Endothelial cell (in vitro differentiated cells): ENCODE measurements at regions not wholly inside any gene's neighbourhood (a gene's known extent, or its start where the extent isn't known, plus 50 kb on each side); places are given as distances from the start of the nearest gene placed in this dataset.

ENCODE experiments used
- DNase-seq: peaks from one replicate; pipeline ENCODE4 v3.0.0; 2021; ENCODE audit warnings: low spot score
- H3K27ac Mint-ChIP-seq: one replicate; pipeline ENCODE4 v1.8.0; 2021; ENCODE audit warnings: mixed read lengths, inconsistent platforms; ENCODE audit not compliant: unreplicated experiment
- H3K27me3 Mint-ChIP-seq: one replicate; pipeline ENCODE4 v1.8.0; 2021; ENCODE audit warnings: mild to moderate bottlenecking, moderate library complexity, mixed read lengths, inconsistent platforms; ENCODE audit not compliant: unreplicated experiment
- H3K36me3 Mint-ChIP-seq: one replicate; pipeline ENCODE4 v1.8.0; 2021; ENCODE audit warnings: mild to moderate bottlenecking, low read depth, mixed read lengths, inconsistent platforms; ENCODE audit not compliant: unreplicated experiment
- H3K4me1 Mint-ChIP-seq: one replicate; pipeline ENCODE4 v1.8.0; 2021; ENCODE audit warnings: mild to moderate bottlenecking, mixed read lengths, inconsistent platforms; ENCODE audit not compliant: unreplicated experiment
- H3K4me3 Mint-ChIP-seq: one replicate; pipeline ENCODE4 v1.8.0; 2021; ENCODE audit warnings: mild to moderate bottlenecking, mixed read lengths, inconsistent platforms; ENCODE audit not compliant: unreplicated experiment
- H3K9me3 Mint-ChIP-seq: one replicate; pipeline ENCODE4 v1.8.0; 2021; ENCODE audit warnings: mixed read lengths, inconsistent platforms; ENCODE audit not compliant: unreplicated experiment
- CTCF ChIP-seq: fragments of 200-600 bp; sonication (generic); IDR thresholded peaks from one replicate; pipeline ENCODE4 v1.5.0; 2021; ENCODE audit warnings: antibody characterized with exemption; ENCODE audit not compliant: unreplicated experiment

GRCh38 chr21:27648560-27648959 is 681.7 kb upstream of the ADAMTS5 start:
- Mint-ChIP-seq H3K4me1 (no peaks in the 10 kb centered on the region), H3K4me3 (no peak overlapping the region), H3K27ac (no peak overlapping the region), H3K9me3 (no peaks in the 10 kb centered on the region), H3K36me3 (no peaks in the 10 kb centered on the region), H3K27me3 (no peaks in the 10 kb centered on the region)
- TF ChIP-seq CTCF, result no peak
- DNase-seq, result no peak

GRCh38 chr21:27647921-27648320 is 681.0 kb upstream of the ADAMTS5 start:
- no peak overlapping the region for H3K27ac Mint-ChIP-seq

GRCh38 chr21:27647401-27647800 is 680.5 kb upstream of the ADAMTS5 start:
- no peak overlapping the region for H3K27ac Mint-ChIP-seq
- no peaks in the 10 kb centered on the region for H3K4me1 Mint-ChIP-seq
- DNase-seq, result no peak
- H3K9me3 Mint-ChIP-seq, result no peaks in the 10 kb centered on the region
- H3K36me3 Mint-ChIP-seq, result no peaks in the 10 kb centered on the region
- H3K27me3 Mint-ChIP-seq, result no peaks in the 10 kb centered on the region
- no peak overlapping the region for H3K4me3 Mint-ChIP-seq
- TF ChIP-seq CTCF, result no peak

More at GRCh38 chr21:27647921-27648320, 681.0 kb upstream of the ADAMTS5 start:
- Mint-ChIP-seq H3K4me1 (no peaks in the 10 kb centered on the region), H3K36me3 (no peaks in the 10 kb centered on the region), H3K9me3 (no peaks in the 10 kb centered on the region), H3K4me3 (no peak overlapping the region), H3K27me3 (no peaks in the 10 kb centered on the region)
- DNase-seq, result no peak
- TF ChIP-seq CTCF, result no peak

GRCh38 chr21:27646691-27647090 is 679.8 kb upstream of the ADAMTS5 start:
- no peak for TF ChIP-seq CTCF
- no peak overlapping the region for H3K4me3 Mint-ChIP-seq
- no peaks in the 10 kb centered on the region for H3K36me3 Mint-ChIP-seq
- H3K4me1 Mint-ChIP-seq, result no peaks in the 10 kb centered on the region
- DNase-seq, result no peak
- H3K27ac Mint-ChIP-seq, result no peak overlapping the region
- no peaks in the 10 kb centered on the region for H3K27me3 Mint-ChIP-seq
- no peaks in the 10 kb centered on the region for H3K9me3 Mint-ChIP-seq

- Mint-ChIP-seq H3K4me1 (no peaks in the 10 kb centered on the region), H3K27ac (no peak overlapping the region), H3K36me3 (no peaks in the 10 kb centered on the region), H3K9me3 (no peaks in the 10 kb centered on the region), H3K4me3 (no peak overlapping the region), H3K27me3 (no peaks in the 10 kb centered on the region)
- no peak for TF ChIP-seq CTCF
- no peak for DNase-seq
Measured at GRCh38 chr21:27646056-27646455, 679.2 kb upstream of the ADAMTS5 start.
